ENCODE measurements at regions not wholly inside any gene's neighbourhood (a gene's known extent, or its start where the extent isn't known, plus 50 kb on each side); places are given as distances from the start of the nearest gene placed in this dataset.

GRCh38 chr6:56852260-56853010 is 102.5 kb upstream of the BEND6 start:
- Histone ChIP-seq H3K4me3 (peak overlapping the region; percentile 100), H3K4me1 (ENCODE audit: control insufficient read depth, insufficient read depth, low read length) (peaks cover 22% of the 10 kb centered on the region), H3K27me3 (replicated peaks in 1 of 2; ENCODE audit: control insufficient read depth in 2 of 2, insufficient read depth in 2 of 2, low read length in 1 of 2) (no peaks in the 10 kb centered on the region), H3K9ac (ENCODE audit: control insufficient read depth, insufficient read depth, low read length) (peak overlapping the region; percentile 64), H3K36me3 (ENCODE audit: control insufficient read depth in 2 of 2, insufficient read depth in 2 of 2, low read length in 1 of 2) (no peaks in the 10 kb centered on the region), H2AFZ (ENCODE audit: control insufficient read depth, low read depth, low read length) (peak overlapping the region; percentile 97), H3K79me2 (ENCODE audit: control insufficient read depth, insufficient read depth, low read length) (peaks cover 40% of the 10 kb centered on the region), H3K27ac (ENCODE audit: control insufficient read depth, insufficient read depth) (peak overlapping the region; percentile 82), H4K20me1 (ENCODE audit: control insufficient read depth, insufficient read depth) (no peaks in the 10 kb centered on the region), H3K9me3 (replicated peaks; ENCODE audit: control insufficient read depth, insufficient read depth, low read length) (no peaks in the 10 kb centered on the region), H3K4me2 (ENCODE audit: control insufficient read depth, insufficient read depth) (peak overlapping the region; percentile 62)
- intact Hi-C loops (cut with micrococcal nuclease; ENCODE audit: unreplicated experiment) (loop anchor here (5.0 kb wide), 1 partner anchor 310 kb away; no protein-coding TSS in a partner anchor), in situ Hi-C loops (cut with MboI) (no loop called here)
- no TSS peak for BruUV-seq (replicated peaks)
- TF ChIP-seq PML (IDR thresholded peaks at IDR 0.05; ENCODE audit: low read length), result no peak
- no peak for TF ChIP-seq CHD2 (IDR thresholded peaks at IDR 0.05; ENCODE audit: borderline replicate concordance, low read depth, low read length)
- 0 out of 2 replicates have a peak, but pooled peaks have one; percentile 43 for TF ChIP-seq MXI1 (IDR thresholded peaks at IDR 0.05; ENCODE audit: low read depth, low read length)
- TF ChIP-seq ATF3 (IDR thresholded peaks at IDR 0.05; ENCODE audit: borderline replicate concordance, extremely low read depth, low read depth, low read length), result no peak
- TF ChIP-seq SKIL (IDR thresholded peaks at IDR 0.05; ENCODE audit: low read depth, poor library complexity, severe bottlenecking), result no peak
- ATAC-seq (peak; percentile 6), FAIRE-seq (no peak), DNase-seq (ENCODE audit: low read depth, low spot score) (no peak)
- ChIA-PET RAD21 (ENCODE audit: unreplicated experiment) (interaction anchor here (0.6 to 17.3 kb wide), 37 partner anchors 11 to 494 kb away, joined by 3 to 450 read pairs (median 7); partner anchors contain the start of gene DST), POLR2A (interaction anchor here (0.5 to 3.7 kb wide), 10 partner anchors 11 to 258 kb away, joined by 3 to 21 read pairs (median 4); no protein-coding TSS in a partner anchor), SMC1A (ENCODE audit: uncharacterized antibody, unreplicated experiment) (interaction anchor here (0.6 to 12.9 kb wide), 41 partner anchors 10 to 472 kb away, joined by 3 to 358 read pairs (median 6); partner anchors contain the start of gene DST), CTCF (interaction anchor here (0.5 to 18.7 kb wide), 48 partner anchors 8 to 501 kb away, joined by 3 to 494 read pairs (median 6); partner anchors contain the start of genes BEND6 and DST)
- WGBS (ENCODE audit: insufficient coverage, insufficient replicate concordance, low lambda C conversion rate, missing lambda C conversion rate), result 34% methylated on average over 6 of the region's 6 CpGs
